HUES6 (cell line): ENCODE measurements at regions not wholly inside any gene's neighbourhood (a gene's known extent, or its start where the extent isn't known, plus 50 kb on each side); places are given as distances from the start of the nearest gene placed in this dataset.

Source experiments
- H3K27ac ChIP-seq: 2 replicates; pipeline ENCODE4 v1.7.0; 2013; ENCODE audit warnings: low read depth, mild to moderate bottlenecking, low read length, inconsistent platforms
- H3K27me3 ChIP-seq: 2 replicates; pipeline ENCODE4 v1.6.1; 2013; ENCODE audit warnings: low read length; ENCODE audit not compliant: control insufficient read depth, insufficient read depth
- H3K36me3 ChIP-seq: 2 replicates; pipeline ENCODE4 v1.6.1; 2013; ENCODE audit warnings: low read length; ENCODE audit not compliant: control insufficient read depth, insufficient read depth
- H3K4me1 ChIP-seq: 2 replicates; pipeline ENCODE4 v1.6.1; 2013; ENCODE audit warnings: low read length; ENCODE audit not compliant: control insufficient read depth, insufficient read depth
- H3K4me3 ChIP-seq: 2 replicates; pipeline ENCODE4 v1.5.1; 2013; ENCODE audit warnings: low read depth, low read length
- H3K9ac ChIP-seq: one replicate; pipeline ENCODE4 v1.6.1; 2013; ENCODE audit warnings: mild to moderate bottlenecking, low read length
- H3K9me3 ChIP-seq: 2 replicates; pipeline ENCODE4 v1.6.1; 2013; ENCODE audit warnings: low read depth, low read length; ENCODE audit not compliant: control insufficient read depth, insufficient read depth

DNA sequence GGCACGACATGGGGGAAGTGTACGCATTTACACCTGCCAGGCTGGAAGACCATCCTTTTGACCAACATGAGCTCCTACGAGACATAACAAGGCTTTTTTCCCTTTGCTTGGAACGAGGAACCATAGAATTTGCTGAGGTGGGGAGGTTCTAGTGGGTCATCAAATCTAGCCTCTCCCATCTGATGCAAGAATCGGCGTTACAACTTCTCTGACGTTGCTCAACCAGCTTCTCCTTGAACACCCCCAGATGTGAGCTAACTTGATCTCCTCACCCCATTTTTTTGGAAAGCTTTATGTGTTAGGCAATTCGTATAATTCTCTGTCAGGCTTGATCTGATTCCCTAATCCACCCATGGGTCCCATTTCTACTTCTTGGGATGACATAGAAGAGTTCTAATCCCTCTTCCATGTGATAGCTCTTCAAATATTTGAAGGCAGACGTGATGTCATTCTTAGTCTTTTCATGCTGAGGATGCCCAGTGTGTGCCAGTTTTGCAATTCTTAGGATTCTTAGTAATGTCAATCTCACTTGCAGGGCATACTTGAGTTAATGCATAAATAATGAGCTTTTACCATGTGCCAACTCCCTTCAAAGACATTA, 163.6 kb upstream of the PARP11 start:
- Histone ChIP-seq H3K9me3 (no peaks in the 10 kb centered on the region), H3K4me1 (peaks cover 19% of the 10 kb centered on the region), H3K27me3 (0 out of 2 replicates have a peak, but pooled peaks cover 3% of the 10 kb centered on the region), H3K4me3 (no peak overlapping the region), H3K27ac (no peak overlapping the region), H3K36me3 (no peaks in the 10 kb centered on the region), H3K9ac (no peak overlapping the region)

DNA sequence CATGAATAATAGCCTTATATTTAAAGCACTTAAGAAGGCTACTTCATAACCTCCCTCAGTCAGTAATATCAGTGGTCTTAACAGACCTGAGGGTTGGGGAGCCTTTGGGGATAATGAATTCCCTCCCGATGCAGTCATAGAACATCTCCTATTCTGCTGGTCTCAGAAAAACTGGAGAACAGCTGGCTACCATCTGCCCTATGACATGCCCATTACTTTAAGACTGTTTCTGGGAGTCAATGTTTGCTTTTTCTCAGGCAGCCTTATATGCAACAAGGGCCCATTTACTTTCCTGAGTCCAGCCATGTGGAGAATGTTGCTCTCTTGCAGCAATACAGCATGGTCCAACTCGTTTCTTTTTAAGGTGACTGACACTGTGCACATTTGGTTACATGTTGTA, 161.7 kb upstream of the PARP11 start:
- H3K4me3 ChIP-seq = no peak overlapping the region
- no peaks in the 10 kb centered on the region for H3K9me3 ChIP-seq
- H3K27ac ChIP-seq = no peak overlapping the region
- peaks cover 33% of the 10 kb centered on the region for H3K4me1 ChIP-seq
- no peaks in the 10 kb centered on the region for H3K36me3 ChIP-seq
- no peak overlapping the region for H3K9ac ChIP-seq
- H3K27me3 ChIP-seq = no peaks in the 10 kb centered on the region

DNA sequence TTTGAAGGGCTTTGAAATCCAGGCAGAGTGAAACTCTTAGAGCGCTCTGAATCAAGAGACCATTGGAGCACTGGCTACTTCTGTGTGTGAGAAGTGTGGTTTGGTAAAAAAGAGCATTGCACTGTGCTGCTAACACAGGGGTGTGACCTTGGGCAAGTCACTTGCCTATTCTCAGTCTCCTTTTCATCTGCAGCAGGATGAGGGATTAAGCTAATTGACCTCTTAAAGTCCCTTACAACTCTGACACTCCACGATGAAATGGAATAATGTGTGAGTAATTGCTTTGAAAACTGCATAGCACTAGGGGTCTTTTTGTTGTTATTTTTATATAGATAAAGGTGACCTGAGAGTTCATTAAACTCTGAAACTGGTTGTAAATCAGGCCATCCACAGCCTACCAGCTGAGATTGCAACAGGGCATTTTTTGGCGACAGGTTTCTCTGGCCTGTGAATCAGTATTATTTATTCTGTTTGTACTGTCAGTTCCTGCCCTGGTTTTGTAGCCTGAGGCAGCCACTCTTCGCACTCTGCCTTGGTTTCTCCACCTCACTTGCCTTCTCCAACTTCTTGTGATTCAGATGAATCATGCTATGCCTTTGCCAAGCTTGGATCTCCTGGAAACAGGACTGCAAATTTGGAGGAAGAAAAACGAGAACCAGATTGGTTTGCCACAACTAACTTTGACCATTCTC, 159.9 kb upstream of the PARP11 start:
- Histone ChIP-seq H3K27me3 (no peaks in the 10 kb centered on the region), H3K9me3 (no peaks in the 10 kb centered on the region), H3K4me1 (peaks cover 36% of the 10 kb centered on the region), H3K36me3 (no peaks in the 10 kb centered on the region; the same call in 1 of the 2 replicates), H3K4me3 (no peak overlapping the region), H3K27ac (no peak overlapping the region), H3K9ac (no peak overlapping the region)

DNA sequence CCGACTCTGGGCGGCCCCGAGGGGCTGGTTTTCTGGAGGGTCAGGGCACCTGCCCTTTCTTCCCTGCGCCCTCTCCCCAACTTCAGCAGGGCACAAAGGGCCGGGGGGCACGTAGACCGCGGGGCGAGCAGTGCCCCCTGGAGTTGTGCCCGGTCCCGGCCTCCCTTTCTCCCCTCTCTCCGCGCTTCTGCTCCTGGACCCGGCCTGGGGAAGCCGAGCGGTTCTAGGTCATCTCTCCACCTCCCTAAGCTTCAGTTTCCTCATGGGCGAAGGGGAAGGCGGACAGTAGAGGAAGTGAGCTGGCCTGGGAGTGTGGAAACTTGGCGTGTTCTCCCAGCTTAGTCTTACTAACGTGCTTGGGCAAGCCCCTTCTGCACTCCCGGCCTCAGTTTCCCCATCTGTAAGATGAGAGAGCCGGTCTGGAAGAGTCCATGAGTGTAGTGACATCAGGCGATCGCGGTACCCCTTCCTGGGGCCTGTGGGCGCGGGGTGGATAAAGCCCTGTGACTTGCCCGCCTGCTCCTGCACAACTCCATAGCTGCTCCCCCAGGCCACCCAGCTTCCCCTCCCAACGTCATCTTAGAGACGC, 158.6 kb upstream of the PARP11 start:
- Histone ChIP-seq H3K9me3 (no peaks in the 10 kb centered on the region), H3K36me3 (peaks cover 10% of the 10 kb centered on the region; the same call in 1 of the 2 replicates), H3K9ac (peak overlapping the region; percentile 81), H3K27ac (peak overlapping the region; percentile 95), H3K27me3 (no peaks in the 10 kb centered on the region), H3K4me3 (peak overlapping the region; percentile 33), H3K4me1 (peaks cover 49% of the 10 kb centered on the region)

DNA sequence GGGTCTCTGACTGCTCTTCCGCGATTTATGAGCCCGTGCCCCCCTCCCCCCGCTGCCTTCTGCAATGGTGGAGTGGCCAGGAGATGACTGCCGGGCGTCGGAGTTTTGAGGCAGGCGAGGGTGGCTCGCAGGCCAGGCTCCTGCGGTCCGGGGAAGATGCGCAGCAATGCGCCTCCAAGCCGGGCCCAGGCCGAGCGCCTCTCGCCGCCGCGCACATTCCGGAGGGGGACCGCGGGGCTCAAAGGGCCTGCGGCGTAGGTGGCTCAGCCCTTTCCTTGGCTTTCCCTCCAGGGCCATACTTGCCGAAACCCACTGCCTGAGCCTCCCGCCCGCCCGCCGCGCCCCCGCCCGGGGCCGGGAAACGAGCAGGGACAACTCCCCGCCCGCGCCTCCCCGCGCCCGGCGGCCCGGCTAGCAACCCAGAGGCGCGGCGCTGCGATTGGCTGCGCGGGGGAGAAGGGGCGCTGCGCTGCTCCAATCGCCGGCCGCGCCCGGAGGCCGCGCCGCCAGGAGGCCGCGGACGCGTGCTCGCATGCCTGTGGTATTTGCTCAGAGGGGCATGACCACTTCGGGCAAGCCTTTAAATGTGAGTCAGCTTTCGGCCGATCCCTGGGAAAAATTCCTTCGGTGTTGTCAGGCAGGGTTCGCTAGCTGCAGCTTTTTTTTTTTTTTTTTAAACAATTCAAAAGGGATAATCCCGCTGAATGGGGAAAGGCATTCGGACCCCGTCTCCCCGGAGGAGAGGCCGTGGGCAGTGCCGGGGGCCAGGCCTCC, 157.9 kb upstream of the PARP11 start:
- peaks cover 56% of the 10 kb centered on the region for H3K4me1 ChIP-seq

DNA sequence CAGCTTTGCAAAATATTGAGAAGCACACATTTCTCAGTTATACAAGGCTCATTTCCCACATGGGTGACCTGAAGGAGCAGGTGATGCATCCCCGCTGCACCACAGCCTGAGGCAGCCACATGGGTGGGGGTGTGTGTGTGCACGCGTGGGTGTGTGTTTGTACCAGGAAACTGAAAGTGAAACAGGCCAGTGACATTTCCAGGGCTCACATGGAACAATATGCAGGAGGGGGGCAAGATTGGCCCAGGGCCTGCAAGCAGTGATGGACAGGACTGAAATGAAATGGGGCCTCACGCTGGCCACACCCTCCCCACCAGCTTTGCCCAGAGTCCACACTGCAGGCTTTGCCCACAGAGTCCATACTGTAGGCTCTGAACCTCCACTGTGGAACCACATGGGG, 154.2 kb upstream of the PARP11 start:
- Histone ChIP-seq H3K27me3 (no peaks in the 10 kb centered on the region; the same call in 1 of the 2 replicates), H3K27ac (no peak overlapping the region), H3K9ac (peak overlapping the region; percentile 83), H3K4me1 (peaks cover 69% of the 10 kb centered on the region), H3K4me3 (no peak overlapping the region), H3K36me3 (peaks cover 17% of the 10 kb centered on the region; the same call in 1 of the 2 replicates), H3K9me3 (no peaks in the 10 kb centered on the region)

More for the DNA sequence above, 157.9 kb upstream of the PARP11 start:
- H3K27me3 ChIP-seq = no peaks in the 10 kb centered on the region
- H3K9me3 ChIP-seq = no peaks in the 10 kb centered on the region
- peak overlapping the region; percentile 41 for H3K4me3 ChIP-seq
- H3K27ac ChIP-seq = peak overlapping the region; percentile 95
- H3K36me3 ChIP-seq = peaks cover 17% of the 10 kb centered on the region; the same call in 1 of the 2 replicates
- peak overlapping the region; percentile 81 for H3K9ac ChIP-seq

DNA sequence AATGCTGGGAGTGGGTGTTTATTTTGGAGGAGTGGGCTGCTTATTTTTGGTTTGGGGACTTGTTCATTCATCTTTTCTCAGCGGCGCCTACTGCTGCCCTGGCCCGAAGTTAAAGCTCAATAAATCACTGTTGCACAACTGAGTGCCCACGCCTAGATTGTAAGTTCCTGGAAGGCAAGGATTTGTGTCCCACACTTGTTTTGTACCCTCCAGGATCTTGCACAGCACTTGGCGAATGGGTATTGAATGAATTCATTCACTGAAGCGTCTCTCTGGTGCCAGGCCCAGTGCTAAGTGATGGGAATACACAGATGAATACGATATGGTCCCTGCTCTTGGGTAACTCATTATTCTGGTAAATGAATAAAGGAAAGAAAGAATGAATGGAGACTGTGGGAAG, 153.3 kb upstream of the PARP11 start:
- no peaks in the 10 kb centered on the region for H3K9me3 ChIP-seq
- peak overlapping the region; percentile 10; the same call in 1 of the 2 replicates for H3K4me3 ChIP-seq
- peaks cover 17% of the 10 kb centered on the region; the same call in 1 of the 2 replicates for H3K36me3 ChIP-seq
- peak overlapping the region; percentile 83 for H3K9ac ChIP-seq
- H3K27ac ChIP-seq = peak overlapping the region; percentile 77
- H3K4me1 ChIP-seq = peaks cover 61% of the 10 kb centered on the region
- no peaks in the 10 kb centered on the region; the same call in 1 of the 2 replicates for H3K27me3 ChIP-seq

DNA sequence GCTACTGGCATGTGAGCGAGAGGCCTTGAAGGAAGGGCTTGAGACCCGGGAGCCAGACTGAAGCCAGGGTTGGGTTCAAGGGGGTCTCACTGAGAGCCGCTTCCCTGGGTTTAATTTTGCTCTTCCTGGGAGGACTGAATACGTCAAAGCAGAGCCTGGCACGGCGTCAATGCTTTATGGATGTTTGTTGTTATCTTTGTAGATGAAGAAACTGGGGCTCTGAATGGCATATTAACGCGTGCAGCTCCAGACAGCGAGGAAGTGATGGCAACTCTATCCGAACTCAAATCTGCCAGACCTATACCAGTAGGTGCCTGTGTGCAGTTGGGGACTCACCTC, 152.8 kb upstream of the PARP11 start:
- no peaks in the 10 kb centered on the region; the same call in 1 of the 2 replicates for H3K27me3 ChIP-seq
- peak overlapping the region; percentile 10 for H3K4me3 ChIP-seq
- H3K36me3 ChIP-seq = peaks cover 17% of the 10 kb centered on the region; the same call in 1 of the 2 replicates
- peak overlapping the region; percentile 83 for H3K9ac ChIP-seq
- no peaks in the 10 kb centered on the region for H3K9me3 ChIP-seq
- H3K4me1 ChIP-seq = peaks cover 62% of the 10 kb centered on the region
- peak overlapping the region; percentile 77 for H3K27ac ChIP-seq

DNA sequence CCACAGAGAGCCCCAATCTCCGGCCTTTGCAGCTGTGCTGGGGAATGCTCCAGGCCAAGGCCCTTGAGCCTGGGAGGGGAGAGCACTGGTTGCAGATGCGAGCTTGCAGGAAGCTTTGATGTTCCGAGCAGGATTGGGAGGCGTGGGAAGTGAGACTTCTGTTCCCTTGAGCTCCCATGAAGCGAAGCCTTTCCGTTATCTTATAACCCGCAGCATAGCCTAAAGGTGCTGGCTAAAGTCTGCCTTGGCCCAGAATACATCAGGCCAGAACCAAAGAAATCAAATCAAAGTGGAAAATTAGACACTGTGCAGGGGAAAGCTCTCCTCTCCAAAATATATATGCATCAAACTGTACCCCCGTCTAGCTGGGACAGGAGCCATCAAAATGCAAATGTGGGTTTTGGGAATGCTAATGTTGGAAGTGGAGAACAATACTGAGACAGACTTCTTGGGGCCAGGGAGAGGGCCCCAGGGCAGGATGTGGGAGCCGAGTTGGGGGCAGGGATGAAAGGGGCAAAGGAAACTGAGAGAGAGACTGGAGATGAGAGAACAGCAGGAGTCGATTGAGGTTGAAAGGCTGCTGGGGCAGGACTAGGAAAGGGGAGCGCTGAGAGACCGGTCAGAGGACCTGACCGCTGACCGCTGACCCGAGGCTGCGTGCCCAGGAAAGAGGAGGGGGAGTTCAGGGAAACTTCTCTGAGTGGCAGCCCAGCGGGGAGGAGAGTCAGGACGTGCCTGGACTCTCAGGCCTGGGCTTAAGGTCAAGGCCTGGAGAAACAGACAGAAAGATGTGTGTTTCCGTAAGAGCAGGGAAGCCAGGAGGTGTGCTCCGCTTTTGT, 152.2 kb upstream of the PARP11 start:
- Histone ChIP-seq H3K4me1 (peaks cover 56% of the 10 kb centered on the region), H3K9ac (peak overlapping the region; percentile 83), H3K27ac (peak overlapping the region; percentile 77), H3K4me3 (peak overlapping the region; percentile 10), H3K9me3 (no peaks in the 10 kb centered on the region), H3K27me3 (no peaks in the 10 kb centered on the region; the same call in 1 of the 2 replicates), H3K36me3 (peaks cover 17% of the 10 kb centered on the region; the same call in 1 of the 2 replicates)

DNA sequence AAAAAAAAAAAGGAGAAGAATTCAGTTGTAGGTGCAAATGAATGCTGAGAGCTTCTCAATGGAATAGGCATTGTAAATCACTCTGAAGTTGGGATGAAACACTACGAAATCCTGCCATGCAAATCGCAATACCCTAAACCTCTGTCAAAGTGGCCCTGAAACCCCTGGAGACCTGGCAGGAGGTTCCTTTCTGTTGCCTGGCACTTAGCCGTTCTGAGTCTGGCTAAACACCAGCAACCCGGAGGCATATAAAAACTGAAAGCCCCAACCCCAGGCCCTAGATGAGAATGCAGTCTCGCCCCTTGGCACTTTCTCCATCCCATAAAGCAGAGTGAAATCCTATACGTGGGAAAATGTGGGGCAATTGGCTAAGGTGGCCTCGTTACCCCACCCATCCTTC, 151.5 kb upstream of the PARP11 start:
- Histone ChIP-seq H3K4me3 (peak overlapping the region; percentile 10), H3K9ac (peak overlapping the region; percentile 83), H3K4me1 (peaks cover 49% of the 10 kb centered on the region), H3K27ac (peak overlapping the region; percentile 77; the same call in 1 of the 2 replicates), H3K36me3 (peaks cover 17% of the 10 kb centered on the region; the same call in 1 of the 2 replicates), H3K27me3 (no peaks in the 10 kb centered on the region; the same call in 1 of the 2 replicates), H3K9me3 (no peaks in the 10 kb centered on the region)
